ENCODE measurements at regions not wholly inside any gene's neighbourhood (a gene's known extent, or its start where the extent isn't known, plus 50 kb on each side); places are given as distances from the start of the nearest gene placed in this dataset.
"Not testable (repeated sequence)": the region's sequence is repeated elsewhere in the genome, so short reads cannot be mapped to it uniquely, and the experiment has no call there.

DNA sequence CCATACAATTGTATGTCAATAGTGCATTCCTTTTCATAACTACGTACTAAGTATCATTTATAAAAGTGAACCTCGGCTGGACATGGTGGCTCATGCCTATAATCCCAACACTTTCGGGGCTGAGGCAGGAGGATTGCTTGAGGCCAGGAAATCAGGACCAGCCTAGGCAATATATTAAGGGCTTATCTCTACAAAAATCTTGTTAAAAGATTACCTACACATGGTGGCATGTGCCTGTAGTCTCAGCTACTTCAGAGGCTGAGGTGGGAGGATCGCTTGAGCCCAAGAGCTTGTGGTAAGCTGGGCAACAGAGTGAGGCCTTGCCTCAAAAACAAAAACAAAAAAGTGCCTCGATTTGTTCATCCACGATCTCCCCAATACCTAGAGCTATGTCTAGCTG, 449.7 kb upstream of the SULF2 start:
- H3K36me3 Mint-ChIP-seq = peaks cover 2% of the 10 kb centered on the region
- peaks cover 4% of the 10 kb centered on the region for H3K27me3 Mint-ChIP-seq
- H3K27ac Mint-ChIP-seq = no peak overlapping the region
- H3K4me1 Mint-ChIP-seq = no peaks in the 10 kb centered on the region
- peaks cover 2 to 18% (median 16%) of the 10 kb centered on the region in 3 donors for H3K9me3 Mint-ChIP-seq
- no peak overlapping the region for H3K4me3 Mint-ChIP-seq

DNA sequence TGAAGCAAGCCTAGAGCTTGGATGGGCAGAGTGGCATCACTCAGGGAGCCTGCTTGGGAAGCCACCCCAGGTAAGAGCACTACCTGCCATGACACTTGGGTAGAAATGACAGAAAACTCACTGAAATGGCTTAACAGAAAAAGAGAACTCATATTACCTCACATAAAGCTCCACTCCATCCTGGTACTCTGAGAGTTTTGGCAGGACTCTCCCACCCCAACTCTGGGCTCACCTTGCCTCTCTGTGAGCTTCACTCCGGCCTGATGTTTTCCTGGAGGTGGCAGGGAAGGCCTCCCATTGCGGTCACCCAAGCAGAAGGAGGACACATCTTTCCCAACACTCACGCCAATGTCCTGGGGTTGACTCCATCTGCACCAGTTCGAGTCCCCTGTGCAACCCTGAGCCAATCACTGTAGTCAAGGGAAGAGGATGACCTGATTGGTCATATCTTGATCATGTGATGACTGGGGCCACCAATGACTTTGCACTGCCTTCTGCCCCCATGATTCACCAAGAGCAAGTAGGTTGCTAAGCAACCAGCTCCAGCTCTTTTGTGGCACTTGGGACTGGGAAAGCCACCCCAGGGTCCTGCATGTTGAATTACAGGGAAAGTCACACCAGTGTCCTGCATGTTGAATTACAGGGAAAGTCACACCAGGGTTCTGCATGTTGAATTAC, 446.1 kb upstream of the SULF2 start:
- no peak overlapping the region for H3K27ac Mint-ChIP-seq
- peaks cover 2 to 24% (median 21%) of the 10 kb centered on the region in 3 donors for H3K9me3 Mint-ChIP-seq
- no peak overlapping the region for H3K4me3 Mint-ChIP-seq
- H3K27me3 Mint-ChIP-seq = no peaks in the 10 kb centered on the region
- H3K4me1 Mint-ChIP-seq = peaks cover 0 to 2% (median 0%) of the 10 kb centered on the region in 3 donors
- H3K36me3 Mint-ChIP-seq = no peaks in the 10 kb centered on the region

DNA sequence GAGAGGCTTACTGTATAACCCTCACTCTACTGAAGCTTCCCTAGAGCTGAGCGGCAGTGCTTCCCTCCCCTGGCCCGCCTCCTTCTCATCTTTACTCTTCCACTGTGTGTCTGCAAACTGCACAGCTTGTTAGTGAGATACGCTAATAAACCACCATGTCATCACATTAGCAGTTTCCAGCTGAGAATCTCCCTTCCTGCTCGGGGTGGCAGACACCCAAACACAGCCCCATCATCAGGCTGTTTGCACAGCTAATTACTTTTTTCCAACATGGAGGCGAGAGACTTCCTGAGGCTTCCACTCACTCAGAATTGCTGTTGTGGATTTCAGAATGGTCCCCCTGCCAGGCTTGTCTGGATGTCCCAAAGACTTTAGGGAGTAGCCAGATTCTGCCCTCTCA, 444.9 kb upstream of the SULF2 start:
- H3K27me3 Mint-ChIP-seq = no peaks in the 10 kb centered on the region
- H3K9me3 Mint-ChIP-seq = peaks cover 2 to 24% (median 21%) of the 10 kb centered on the region in 3 donors
- no peak overlapping the region for H3K27ac Mint-ChIP-seq
- peaks cover 0 to 3% (median 0%) of the 10 kb centered on the region in 3 donors for H3K4me1 Mint-ChIP-seq
- no peak overlapping the region for H3K4me3 Mint-ChIP-seq
- H3K36me3 Mint-ChIP-seq = no peaks in the 10 kb centered on the region

DNA sequence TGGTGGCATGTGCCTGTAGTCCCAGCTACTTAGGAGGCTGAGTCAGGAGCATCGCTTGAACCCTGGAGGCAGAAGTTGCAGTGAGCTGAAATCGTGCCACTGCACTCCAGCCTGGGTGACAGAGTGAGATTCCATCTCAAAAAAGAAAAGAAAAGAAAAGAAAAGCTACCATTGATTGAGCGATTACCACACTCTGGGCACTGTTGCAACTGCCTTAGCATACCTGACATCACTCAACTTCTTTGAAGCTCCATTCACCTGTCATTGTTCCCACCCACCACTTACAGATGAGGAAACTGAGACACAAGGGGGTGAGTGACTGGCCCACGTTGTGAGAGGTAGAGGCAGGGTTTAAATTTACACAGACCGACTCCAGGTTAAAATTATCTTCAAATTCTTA, 442.1 kb upstream of the SULF2 start:
- peaks cover 2 to 19% (median 15%) of the 10 kb centered on the region in 3 donors for H3K9me3 Mint-ChIP-seq
- peaks cover 4% of the 10 kb centered on the region for H3K27me3 Mint-ChIP-seq
- no peak overlapping the region for H3K27ac Mint-ChIP-seq
- H3K36me3 Mint-ChIP-seq = no peaks in the 10 kb centered on the region
- peaks cover 0 to 3% (median 0%) of the 10 kb centered on the region in 3 donors for H3K4me1 Mint-ChIP-seq
- no peak overlapping the region for H3K4me3 Mint-ChIP-seq

DNA sequence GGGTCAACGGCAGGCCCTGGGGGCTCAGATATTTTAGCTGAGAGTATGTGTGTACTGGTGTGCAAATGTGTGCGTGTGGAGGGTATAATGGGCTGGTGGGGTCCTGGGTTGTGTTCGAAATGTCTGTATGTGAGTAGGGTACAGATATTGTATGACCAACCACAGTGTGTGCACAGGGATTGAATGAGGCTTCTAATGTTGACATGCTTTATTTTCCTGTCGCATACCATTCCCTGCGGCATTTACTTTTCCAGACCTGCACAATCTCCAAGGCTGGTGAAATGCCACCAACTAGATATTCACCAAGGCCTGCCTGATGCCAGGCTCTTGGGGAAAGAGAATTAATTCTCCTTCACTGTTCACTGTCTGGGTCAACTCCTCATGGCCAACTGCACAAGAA, 441.4 kb upstream of the SULF2 start:
- Mint-ChIP-seq H3K4me1 (peaks cover 0 to 3% (median 0%) of the 10 kb centered on the region in 3 donors), H3K4me3 (no peak overlapping the region), H3K9me3 (peaks cover 2 to 17% (median 13%) of the 10 kb centered on the region in 3 donors), H3K36me3 (no peaks in the 10 kb centered on the region), H3K27ac (no peak overlapping the region), H3K27me3 (peaks cover 4% of the 10 kb centered on the region)

DNA sequence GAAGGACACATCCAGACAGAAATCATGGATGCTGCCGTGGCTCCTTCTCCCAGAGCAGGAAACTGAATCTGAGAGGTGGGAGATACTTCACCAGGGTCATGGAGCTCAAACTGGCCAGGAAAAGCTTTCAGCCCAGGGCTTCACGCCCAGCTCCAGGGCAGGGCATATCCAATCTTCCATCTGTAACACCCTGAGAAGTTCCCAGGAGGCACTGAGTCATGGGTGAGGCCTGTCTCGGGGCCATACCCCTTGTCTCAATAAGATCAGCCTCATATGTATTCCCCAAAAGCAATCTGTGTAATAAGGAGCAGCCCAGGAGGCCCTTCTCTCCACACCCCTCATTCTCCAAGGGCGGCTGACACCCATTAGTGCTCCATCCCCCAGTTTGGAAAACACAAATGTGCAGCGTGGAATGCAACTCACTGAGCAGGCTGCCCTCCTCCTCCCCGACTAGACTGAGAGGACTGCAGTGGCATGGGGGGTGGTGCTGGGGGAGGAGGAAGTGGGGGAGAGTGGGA, 439.3 kb upstream of the SULF2 start:
- Mint-ChIP-seq H3K36me3 (no peaks in the 10 kb centered on the region), H3K4me3 (no peak overlapping the region), H3K9me3 (peaks cover 0 to 5% (median 3%) of the 10 kb centered on the region in 3 donors), H3K27me3 (peaks cover 4% of the 10 kb centered on the region), H3K4me1 (peaks cover 0 to 3% (median 0%) of the 10 kb centered on the region in 3 donors), H3K27ac (no peak overlapping the region)

DNA sequence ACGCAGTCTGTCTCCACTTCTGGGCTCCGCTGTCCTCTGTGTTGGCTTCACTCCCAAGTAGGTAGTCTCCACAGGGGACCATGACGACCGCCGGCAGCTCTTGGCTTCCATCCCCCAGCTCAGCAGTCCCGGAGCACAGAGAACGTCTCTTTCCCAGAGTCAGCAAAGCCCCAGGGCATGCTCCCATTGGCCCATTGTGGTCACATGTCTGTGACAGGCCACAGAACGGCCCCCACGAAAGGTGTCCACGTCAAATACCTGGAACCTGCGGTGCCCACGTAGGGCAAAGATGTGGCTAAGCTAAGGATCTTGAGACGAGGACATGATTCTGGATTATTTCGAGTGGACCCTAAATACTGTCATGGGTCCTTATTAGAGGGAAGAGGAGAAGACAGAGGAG, 438.4 kb upstream of the SULF2 start:
- peaks cover 4% of the 10 kb centered on the region for H3K27me3 Mint-ChIP-seq
- H3K4me1 Mint-ChIP-seq = peaks cover 0 to 3% (median 0%) of the 10 kb centered on the region in 3 donors
- no peak overlapping the region for H3K27ac Mint-ChIP-seq
- H3K9me3 Mint-ChIP-seq = no peaks in the 10 kb centered on the region
- no peak overlapping the region for H3K4me3 Mint-ChIP-seq
- H3K36me3 Mint-ChIP-seq = no peaks in the 10 kb centered on the region

DNA sequence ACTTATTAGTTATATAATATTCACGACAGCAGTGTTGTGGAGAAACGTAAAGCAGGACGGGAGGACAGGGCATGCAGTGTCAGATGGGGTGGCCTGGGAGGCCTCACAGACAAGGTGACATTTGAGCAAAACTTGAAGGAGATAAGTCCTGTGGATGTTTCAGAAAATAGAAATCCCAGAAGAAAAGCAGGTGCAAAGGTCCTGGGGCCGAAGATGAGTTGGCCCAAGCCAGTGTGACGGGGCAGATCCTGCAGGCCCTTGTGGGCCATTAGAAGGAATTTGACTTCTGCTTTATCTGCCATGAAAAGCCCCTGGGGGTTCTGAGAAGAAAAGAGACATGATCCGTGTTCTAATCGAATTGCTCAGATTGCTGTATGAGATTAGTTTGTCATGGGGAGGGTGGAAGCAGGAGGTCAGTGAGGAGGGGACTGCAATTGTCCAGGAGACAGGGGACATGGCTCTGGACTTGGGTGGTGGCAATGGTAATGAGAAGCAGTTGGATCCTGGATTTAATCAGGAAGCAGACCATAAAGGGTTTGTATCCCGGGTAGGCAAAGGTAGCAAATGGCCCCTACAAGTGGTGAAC, 437.4 kb upstream of the SULF2 start:
- peaks cover 4% of the 10 kb centered on the region for H3K27me3 Mint-ChIP-seq
- H3K27ac Mint-ChIP-seq = no peak overlapping the region
- H3K36me3 Mint-ChIP-seq = no peaks in the 10 kb centered on the region

DNA sequence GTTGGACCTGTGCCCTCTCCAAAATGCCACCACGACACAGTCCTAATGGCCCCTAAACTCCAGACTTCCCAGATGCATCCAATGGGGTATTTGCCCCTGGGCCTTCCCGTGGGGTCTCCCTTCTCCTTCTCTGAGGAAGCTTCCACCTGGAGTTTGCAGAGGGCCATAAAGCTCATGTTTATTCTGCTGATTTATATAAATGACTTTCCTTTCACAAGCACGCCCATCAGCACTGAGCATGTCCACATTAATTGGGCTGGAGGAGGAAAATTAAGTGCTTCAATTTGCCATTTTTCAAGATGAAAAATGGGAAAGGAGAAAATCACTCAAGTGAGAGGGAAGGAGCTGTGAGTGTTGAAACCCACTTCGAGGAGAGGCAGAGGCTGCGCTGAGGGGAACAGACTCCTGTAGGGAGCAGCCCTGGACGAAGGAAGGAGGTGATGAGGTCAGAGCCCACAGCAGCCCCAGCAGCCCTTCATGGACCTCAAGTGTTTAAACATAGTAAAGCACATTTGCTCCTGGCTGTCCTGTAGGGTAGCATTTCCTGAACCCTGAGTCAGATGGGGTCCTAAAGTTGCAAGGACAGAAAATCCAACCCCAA, 434.9 kb upstream of the SULF2 start:
- Mint-ChIP-seq H3K27ac (no peak overlapping the region), H3K36me3 (no peaks in the 10 kb centered on the region)

More for the DNA sequence above, 437.4 kb upstream of the SULF2 start:
- Mint-ChIP-seq H3K9me3 (peaks cover 0 to 2% (median 0%) of the 10 kb centered on the region in 3 donors), H3K4me3 (no peak overlapping the region), H3K4me1 (peaks cover 0 to 7% (median 0%) of the 10 kb centered on the region in 3 donors)

DNA sequence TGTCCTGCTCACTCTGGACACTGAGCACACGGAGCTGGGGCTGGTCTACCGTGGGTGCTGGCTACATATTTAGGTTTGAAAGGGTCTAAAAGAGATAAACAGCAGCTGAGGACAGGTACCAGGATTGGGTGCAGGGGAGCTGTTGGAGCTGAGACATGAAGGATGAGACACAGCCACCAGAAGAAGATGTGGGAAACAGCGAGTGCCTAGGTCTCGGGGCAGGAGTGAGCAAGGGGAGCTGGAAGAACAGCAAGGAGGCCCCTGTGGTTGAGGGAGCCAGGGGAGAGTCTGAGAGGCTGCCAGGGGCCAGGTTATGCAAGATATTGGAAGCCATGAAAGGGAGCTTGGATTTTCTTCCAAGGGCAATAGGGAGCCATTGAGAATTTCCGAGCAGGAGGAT, 434.0 kb upstream of the SULF2 start:
- Mint-ChIP-seq H3K27ac (no peak overlapping the region), H3K9me3 (peaks cover 0 to 2% (median 0%) of the 10 kb centered on the region in 3 donors), H3K4me3 (no peak overlapping the region), H3K36me3 (no peaks in the 10 kb centered on the region), H3K4me1 (peaks cover 0 to 4% (median 0%) of the 10 kb centered on the region in 3 donors), H3K27me3 (peaks cover 7% of the 10 kb centered on the region)

More for the DNA sequence above, 434.9 kb upstream of the SULF2 start:
- H3K4me1 Mint-ChIP-seq = peaks cover 0 to 4% (median 0%) of the 10 kb centered on the region in 3 donors
- peaks cover 4% of the 10 kb centered on the region for H3K27me3 Mint-ChIP-seq
- H3K9me3 Mint-ChIP-seq = peaks cover 0 to 2% (median 0%) of the 10 kb centered on the region in 3 donors
- H3K4me3 Mint-ChIP-seq = no peak overlapping the region

DNA sequence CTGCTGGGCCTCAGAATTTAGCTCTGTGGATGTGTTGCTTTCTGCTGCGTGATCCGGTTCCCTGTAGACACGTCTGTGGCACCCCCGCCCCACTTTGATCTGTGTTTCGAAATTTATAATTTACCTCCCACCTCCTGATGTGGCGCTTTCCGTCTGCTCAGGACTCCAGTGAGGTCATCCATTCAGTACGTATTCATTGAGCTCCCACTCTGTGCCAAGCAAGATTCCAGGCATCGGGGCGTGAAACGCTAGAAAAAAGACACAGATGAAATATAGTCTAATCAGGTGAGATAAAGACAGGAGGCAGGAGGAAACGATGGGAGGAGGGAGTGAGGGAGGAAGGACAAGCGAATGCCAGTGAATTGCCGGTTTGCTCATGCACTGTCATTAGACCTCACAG, 431.9 kb upstream of the SULF2 start:
- Mint-ChIP-seq H3K36me3 (no peaks in the 10 kb centered on the region), H3K9me3 (peaks cover 0 to 2% (median 0%) of the 10 kb centered on the region in 3 donors), H3K4me1 (peaks cover 0 to 4% (median 0%) of the 10 kb centered on the region in 3 donors), H3K4me3 (no peak overlapping the region), H3K27me3 (peaks cover 3% of the 10 kb centered on the region), H3K27ac (no peak overlapping the region)

DNA sequence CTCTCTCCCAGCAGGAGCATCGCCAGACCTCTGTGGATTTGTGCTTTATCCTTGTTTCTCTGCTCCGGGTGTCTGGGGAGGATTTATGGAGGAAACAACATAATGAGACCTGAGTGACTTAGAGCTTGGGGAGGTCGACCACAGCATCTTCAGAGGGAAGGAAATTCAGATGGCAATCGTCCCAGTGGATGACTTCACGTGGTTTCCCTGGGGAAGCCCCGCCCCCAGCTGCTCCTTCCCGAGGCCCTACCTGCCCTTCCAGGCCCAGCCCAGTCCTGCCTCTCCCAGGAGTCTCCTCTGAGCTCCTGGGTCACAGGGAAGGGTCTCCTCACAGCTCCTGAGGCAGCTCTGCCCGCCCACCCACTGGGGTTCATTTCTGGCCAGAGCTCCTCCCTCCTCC, 430.3 kb upstream of the SULF2 start:
- Mint-ChIP-seq H3K27me3 (peaks cover 3% of the 10 kb centered on the region), H3K27ac (peak overlapping the region in 1 of 3 donors; percentile 67), H3K4me3 (no peak overlapping the region), H3K4me1 (peaks cover 0 to 4% (median 0%) of the 10 kb centered on the region in 3 donors), H3K9me3 (peaks cover 0 to 4% (median 0%) of the 10 kb centered on the region in 3 donors), H3K36me3 (no peaks in the 10 kb centered on the region)

DNA sequence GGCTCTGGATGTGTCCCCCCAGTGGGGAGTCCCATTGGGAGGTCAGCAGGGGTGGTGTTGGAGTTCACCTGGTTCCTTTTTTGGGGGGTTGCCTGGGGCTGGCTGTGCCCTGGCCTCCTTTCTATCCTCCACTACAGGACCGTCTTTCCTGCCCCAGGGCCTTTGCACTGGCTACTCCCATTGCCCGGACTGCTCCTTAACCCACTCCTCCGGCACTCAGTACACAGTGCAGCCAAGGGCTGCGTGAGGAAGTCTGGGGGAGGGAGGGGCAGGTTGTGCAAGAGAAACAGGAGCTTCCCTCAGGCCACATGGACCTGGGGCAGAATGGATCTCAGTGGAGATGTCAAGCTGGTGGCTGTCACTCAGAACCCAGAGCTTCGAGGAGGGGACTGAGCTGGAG, 429.3 kb upstream of the SULF2 start:
- Mint-ChIP-seq H3K4me3 (no peak overlapping the region), H3K4me1 (peaks cover 0 to 4% (median 0%) of the 10 kb centered on the region in 3 donors), H3K27ac (no peak overlapping the region), H3K36me3 (no peaks in the 10 kb centered on the region), H3K9me3 (peaks cover 0 to 4% (median 0%) of the 10 kb centered on the region in 3 donors), H3K27me3 (peaks cover 3% of the 10 kb centered on the region)

DNA sequence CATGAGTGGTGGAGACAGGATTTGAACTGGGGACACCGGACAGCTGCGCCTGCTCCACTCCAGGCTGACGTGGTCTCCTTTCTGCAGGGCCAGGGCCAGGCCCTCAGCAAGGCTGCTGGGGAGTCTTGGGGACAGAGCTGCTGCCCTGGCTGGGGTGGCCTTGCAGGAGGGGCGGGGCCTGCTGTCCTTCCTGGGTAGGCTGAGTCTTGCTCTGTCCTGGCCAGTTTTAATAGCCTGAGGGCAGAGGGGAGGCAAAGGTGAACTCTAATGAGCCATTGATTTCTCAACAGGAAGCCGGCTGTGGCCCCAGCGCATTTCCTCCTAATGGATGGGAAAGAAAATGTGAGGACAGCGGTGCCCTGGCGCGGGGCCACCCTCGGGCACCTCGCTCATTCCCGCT, 428.4 kb upstream of the SULF2 start:
- not testable (repeated sequence) for H3K9me3 Mint-ChIP-seq, H3K27ac Mint-ChIP-seq, H3K4me3 Mint-ChIP-seq, H3K36me3 Mint-ChIP-seq, H3K4me1 Mint-ChIP-seq, H3K27me3 Mint-ChIP-seq

DNA sequence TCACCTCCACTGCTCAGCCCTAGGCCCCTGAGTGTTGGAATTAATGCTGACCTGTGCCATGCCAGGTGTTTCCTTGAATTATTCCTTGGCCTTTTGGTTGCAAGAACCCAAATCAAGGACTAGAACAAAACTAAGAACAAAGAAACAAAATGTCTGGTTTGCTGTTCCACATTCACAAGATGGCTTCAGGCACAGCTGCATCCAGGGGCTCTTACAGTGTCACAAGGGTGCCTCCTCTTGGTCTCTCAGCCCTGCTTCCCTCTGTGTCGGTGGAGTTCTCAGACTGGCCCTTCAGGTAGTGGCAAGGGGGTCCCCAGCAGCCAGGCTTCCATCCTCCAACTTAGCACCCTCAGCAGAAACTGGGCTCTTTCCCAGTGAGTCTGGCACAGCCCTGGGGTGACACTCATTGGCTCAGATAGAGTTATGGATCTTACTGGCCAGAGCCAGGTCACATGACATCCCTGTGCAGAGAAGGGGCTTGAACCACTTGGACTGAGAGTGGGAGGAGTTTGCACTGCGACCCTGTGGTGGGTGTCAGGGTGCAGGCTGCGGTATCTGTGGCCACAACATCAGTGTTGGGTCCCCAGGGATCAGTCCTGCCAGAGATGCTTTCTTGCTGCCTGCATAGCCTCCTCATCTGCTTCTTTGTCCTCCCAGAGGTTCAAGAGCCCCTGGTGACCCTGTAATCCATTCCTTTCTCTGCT, 427.7 kb upstream of the SULF2 start:
- no peak overlapping the region for H3K27ac Mint-ChIP-seq
- H3K4me1 Mint-ChIP-seq = no peaks in the 10 kb centered on the region
- H3K9me3 Mint-ChIP-seq = peaks cover 0 to 2% (median 0%) of the 10 kb centered on the region in 3 donors
- H3K4me3 Mint-ChIP-seq = no peak overlapping the region
- no peaks in the 10 kb centered on the region for H3K36me3 Mint-ChIP-seq
- peaks cover 3% of the 10 kb centered on the region for H3K27me3 Mint-ChIP-seq

Data from IgD-negative memory B cell (primary cell).